HG03460 (cell line): ENCODE measurements at regions not wholly inside any gene's neighbourhood (a gene's known extent, or its start where the extent isn't known, plus 50 kb on each side); places are given as distances from the start of the nearest gene placed in this dataset.

Experiments used
- ATAC-seq: cut with Tn5 transposase; IDR thresholded peaks from one replicate; pipeline ENCODE4 v1.9.1; 2021; ENCODE audit not compliant: unreplicated experiment

- ATAC-seq, result no peak
Measured at GRCh38 chr4:173713026-173713425, 183.0 kb upstream of the HAND2 start.

DNA sequence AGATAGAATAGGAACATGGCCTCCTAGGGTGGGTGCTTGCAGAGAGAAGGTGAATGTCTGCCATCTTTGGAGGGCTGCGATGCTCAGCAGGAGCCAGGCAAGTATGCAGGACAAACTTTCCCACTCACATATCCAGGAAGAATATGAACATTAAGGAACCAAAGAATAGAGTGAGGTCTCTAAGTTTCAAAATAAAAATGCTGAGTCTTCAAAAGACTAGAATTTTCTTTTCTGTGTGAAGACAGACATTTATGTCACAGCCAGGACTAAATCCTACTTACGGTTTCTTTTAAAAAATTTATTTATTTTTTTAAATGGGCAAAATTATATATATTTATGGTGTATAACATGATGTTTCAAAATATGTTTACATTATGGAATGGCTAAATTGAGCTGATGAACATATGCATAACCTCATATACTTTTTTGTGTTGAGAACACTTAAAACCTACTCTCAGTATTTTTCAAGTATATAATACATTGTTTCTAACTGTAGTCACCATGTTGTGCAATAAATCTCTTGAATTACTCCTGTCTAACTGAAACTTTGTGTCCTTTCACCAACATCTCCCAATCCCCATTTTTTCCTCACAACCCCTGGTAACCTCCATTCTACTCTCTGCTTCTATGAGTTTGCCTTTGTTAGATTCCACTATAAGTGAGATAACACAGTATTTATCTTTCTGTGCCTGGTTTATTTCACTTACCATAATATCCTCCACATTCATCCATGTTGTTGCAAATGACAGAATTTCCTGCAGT, 177.8 kb upstream of the HAND2 start:
- ATAC-seq, result no peak

GRCh38 chr4:173704201-173704600, 174.2 kb upstream of the HAND2 start:
- no peak for ATAC-seq

DNA sequence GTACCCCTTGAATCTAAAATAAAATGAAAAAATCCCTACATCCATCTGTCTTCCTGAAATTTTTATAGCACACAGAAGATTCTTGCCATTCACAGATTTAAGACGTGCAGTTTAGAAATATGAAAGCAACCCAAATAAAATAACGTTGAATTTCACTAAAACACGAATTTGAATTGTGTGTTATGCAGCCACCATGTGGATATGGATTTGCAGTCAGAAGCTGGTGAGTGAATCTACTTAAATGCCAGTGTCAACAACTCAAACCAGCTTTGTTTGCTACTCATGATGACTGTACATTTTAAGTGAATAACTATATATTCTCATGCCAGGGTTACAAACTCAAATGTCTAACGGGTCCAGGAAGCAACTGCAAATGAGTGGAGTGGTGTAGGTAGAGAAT, 173.0 kb upstream of the HAND2 start:
- no peak for ATAC-seq

GRCh38 chr4:173700650-173701049, 170.6 kb upstream of the HAND2 start:
- ATAC-seq, result no peak

GRCh38 chr4:173699841-173700475, 169.9 kb upstream of the HAND2 start:
- no peak for ATAC-seq

GRCh38 chr4:173698557-173699262, 168.7 kb upstream of the HAND2 start:
- no peak for ATAC-seq

GRCh38 chr4:173697840-173698239, 167.8 kb upstream of the HAND2 start:
- no peak for ATAC-seq

- no peak for ATAC-seq
Measured at GRCh38 chr4:173696551-173696950, 166.5 kb upstream of the HAND2 start.

- no peak for ATAC-seq
Measured at GRCh38 chr4:173696011-173696410, 166.0 kb upstream of the HAND2 start.

GRCh38 chr4:173685831-173686210, 155.8 kb upstream of the HAND2 start:
- no peak for ATAC-seq

GRCh38 chr4:173685165-173685830, 155.3 kb upstream of the HAND2 start:
- no peak for ATAC-seq

DNA sequence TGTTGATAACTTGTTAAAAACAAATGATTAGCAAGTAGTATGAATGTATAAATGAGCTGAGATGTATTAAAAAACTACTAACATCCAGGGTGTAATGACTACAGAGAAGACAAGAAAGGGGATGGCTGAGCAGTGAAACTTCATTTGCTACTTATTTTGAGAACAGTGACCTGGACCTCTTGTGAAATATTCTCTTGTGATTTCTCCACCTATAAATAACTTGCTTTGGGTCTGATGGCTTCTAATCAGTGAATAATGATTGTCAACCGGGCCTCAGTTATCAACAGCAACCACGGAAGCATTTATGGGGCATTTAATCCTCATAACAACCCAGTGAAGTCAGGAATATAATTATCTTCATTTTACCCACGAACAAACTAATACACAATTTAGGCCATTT, 154.2 kb upstream of the HAND2 start:
- ATAC-seq, result no peak

DNA sequence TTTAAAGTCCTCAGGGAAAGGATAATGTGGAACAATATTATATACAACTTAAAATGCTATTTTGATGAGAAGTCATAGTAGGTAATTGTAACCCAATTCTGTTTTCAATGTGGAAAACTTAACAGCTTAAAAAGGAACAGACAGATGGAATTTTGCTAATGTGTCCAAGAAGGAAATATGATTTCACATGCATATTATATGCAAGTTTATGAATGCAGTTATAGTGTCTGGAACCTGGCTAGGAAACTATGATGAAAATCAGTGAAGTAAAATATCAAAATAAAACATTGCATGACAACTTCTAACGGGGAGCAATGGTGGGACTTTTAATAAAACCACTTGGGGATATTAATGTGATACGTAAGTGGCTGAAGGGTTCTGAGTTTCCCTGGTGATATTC, 152.6 kb upstream of the HAND2 start:
- no peak for ATAC-seq

- no peak for ATAC-seq
Measured at GRCh38 chr4:173680278-173680677, 150.2 kb upstream of the HAND2 start.

GRCh38 chr4:173675446-173675845, 145.4 kb upstream of the HAND2 start:
- no peak for ATAC-seq

GRCh38 chr4:173669460-173670179, 139.6 kb upstream of the HAND2 start:
- no peak for ATAC-seq

DNA sequence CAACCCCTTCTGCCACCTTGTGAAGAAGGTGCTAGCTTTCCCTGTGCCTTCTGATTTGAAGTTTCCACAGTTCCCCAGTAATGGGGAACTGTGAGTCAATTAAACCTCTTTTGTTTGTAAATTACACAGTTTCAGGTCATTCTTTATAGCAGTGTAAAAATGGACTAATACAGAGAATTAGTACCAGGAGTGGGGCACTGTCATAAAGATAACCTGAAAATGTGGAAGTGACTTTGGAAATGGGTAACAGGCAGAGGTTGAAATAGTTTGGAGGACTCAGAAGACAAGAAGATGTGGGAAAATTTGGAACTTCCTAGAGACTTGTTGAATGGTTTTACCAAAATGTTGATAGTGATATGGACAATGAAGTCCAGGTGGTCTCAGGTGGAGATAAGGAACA, 131.0 kb upstream of the HAND2 start:
- ATAC-seq, result no peak

DNA sequence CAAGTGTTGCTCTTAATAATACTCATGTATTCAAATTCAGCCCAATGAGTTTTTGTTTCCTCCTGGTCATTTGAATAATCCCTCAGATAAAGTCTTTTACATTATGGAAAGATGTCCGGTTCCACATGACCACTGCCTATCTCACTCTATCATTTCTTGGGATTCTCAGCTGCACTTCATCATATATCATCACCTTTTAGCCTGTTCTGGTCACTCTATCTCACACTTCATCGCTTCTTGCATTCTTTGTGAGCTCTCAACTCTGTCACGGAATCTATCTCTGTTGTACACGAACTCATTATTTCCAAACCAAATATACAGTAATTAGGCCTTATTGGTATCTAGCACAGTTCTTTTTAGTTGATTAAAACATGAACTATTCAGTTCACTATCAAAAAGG, 126.9 kb upstream of the HAND2 start:
- ATAC-seq, result no peak

GRCh38 chr4:173652283-173652931, 122.4 kb upstream of the HAND2 start:
- no peak for ATAC-seq
